ENCODE measurements at regions not wholly inside any gene's neighbourhood (a gene's known extent, or its start where the extent isn't known, plus 50 kb on each side); places are given as distances from the start of the nearest gene placed in this dataset.
A peak's percentile ranks its signal among the peaks of the same experiment; 100 is the strongest.
"Not testable (repeated sequence)": the region's sequence is repeated elsewhere in the genome, so short reads cannot be mapped to it uniquely, and the experiment has no call there.

- not testable (repeated sequence) for H3K4me3 ChIP-seq (ENCODE audit: low read depth, low read length); H3K9me3 ChIP-seq (ENCODE audit: control insufficient read depth, insufficient read depth, low read length); H3K4me1 ChIP-seq (ENCODE audit: control insufficient read depth, insufficient read depth, low read length); H3K9ac ChIP-seq (ENCODE audit: low read depth, low read length); H3K36me3 ChIP-seq (ENCODE audit: control insufficient read depth, insufficient read depth, low read length); H3K27me3 ChIP-seq (ENCODE audit: control insufficient read depth, insufficient read depth, low read length)
These were observed 237.7 kb upstream of the FRG1 start for GRCh38 chr4:189703000-189703399.

- not testable (repeated sequence) for H3K9me3 ChIP-seq (ENCODE audit: control insufficient read depth, insufficient read depth, low read length); H3K9ac ChIP-seq (ENCODE audit: low read depth, low read length); H3K4me1 ChIP-seq (ENCODE audit: control insufficient read depth, insufficient read depth, low read length); H3K4me3 ChIP-seq (ENCODE audit: low read depth, low read length); H3K27me3 ChIP-seq (ENCODE audit: control insufficient read depth, insufficient read depth, low read length); H3K36me3 ChIP-seq (ENCODE audit: control insufficient read depth, insufficient read depth, low read length)
These were observed 233.9 kb upstream of the FRG1 start for GRCh38 chr4:189706821-189707220.

- H3K36me3 ChIP-seq (ENCODE audit: control insufficient read depth, insufficient read depth, low read length); H3K27me3 ChIP-seq (ENCODE audit: control insufficient read depth, insufficient read depth, low read length); H3K9me3 ChIP-seq (ENCODE audit: control insufficient read depth, insufficient read depth, low read length); H3K4me1 ChIP-seq (ENCODE audit: control insufficient read depth, insufficient read depth, low read length); H3K9ac ChIP-seq (ENCODE audit: low read depth, low read length); H3K4me3 ChIP-seq (ENCODE audit: low read depth, low read length): not testable (repeated sequence)
These were observed 233.4 kb upstream of the FRG1 start for GRCh38 chr4:189707227-189707626.

GRCh38 chr4:189711956-189712355 lies 228.7 kb upstream of the FRG1 start:
- H3K4me1 ChIP-seq (ENCODE audit: control insufficient read depth, insufficient read depth, low read length); H3K36me3 ChIP-seq (ENCODE audit: control insufficient read depth, insufficient read depth, low read length); H3K4me3 ChIP-seq (ENCODE audit: low read depth, low read length); H3K9me3 ChIP-seq (ENCODE audit: control insufficient read depth, insufficient read depth, low read length); H3K27me3 ChIP-seq (ENCODE audit: control insufficient read depth, insufficient read depth, low read length); H3K9ac ChIP-seq (ENCODE audit: low read depth, low read length): not testable (repeated sequence)

GRCh38 chr4:189721016-189721993 lies 219.4 kb upstream of the FRG1 start:
- not testable (repeated sequence) for H3K9me3 ChIP-seq (ENCODE audit: control insufficient read depth, insufficient read depth, low read length); H3K36me3 ChIP-seq (ENCODE audit: control insufficient read depth, insufficient read depth, low read length); H3K27me3 ChIP-seq (ENCODE audit: control insufficient read depth, insufficient read depth, low read length); H3K4me1 ChIP-seq (ENCODE audit: control insufficient read depth, insufficient read depth, low read length)
- Histone ChIP-seq H3K4me3 (ENCODE audit: low read depth, low read length) (peak overlapping the region; percentile 77), H3K9ac (ENCODE audit: low read depth, low read length) (peak overlapping the region; percentile 83)

GRCh38 chr4:189722324-189723003 lies 218.2 kb upstream of the FRG1 start:
- not testable (repeated sequence) for H3K9me3 ChIP-seq (ENCODE audit: control insufficient read depth, insufficient read depth, low read length); H3K36me3 ChIP-seq (ENCODE audit: control insufficient read depth, insufficient read depth, low read length); H3K27me3 ChIP-seq (ENCODE audit: control insufficient read depth, insufficient read depth, low read length); H3K4me1 ChIP-seq (ENCODE audit: control insufficient read depth, insufficient read depth, low read length)
- peak overlapping the region; percentile 77 for H3K4me3 ChIP-seq (ENCODE audit: low read depth, low read length)
- H3K9ac ChIP-seq (ENCODE audit: low read depth, low read length) = peak overlapping the region; percentile 83

- H3K9ac ChIP-seq (ENCODE audit: low read depth, low read length); H3K9me3 ChIP-seq (ENCODE audit: control insufficient read depth, insufficient read depth, low read length); H3K4me1 ChIP-seq (ENCODE audit: control insufficient read depth, insufficient read depth, low read length); H3K27me3 ChIP-seq (ENCODE audit: control insufficient read depth, insufficient read depth, low read length); H3K36me3 ChIP-seq (ENCODE audit: control insufficient read depth, insufficient read depth, low read length); H3K4me3 ChIP-seq (ENCODE audit: low read depth, low read length): not testable (repeated sequence)
These were observed 212.6 kb upstream of the FRG1 start for GRCh38 chr4:189727982-189728638.

- not testable (repeated sequence) for H3K4me1 ChIP-seq (ENCODE audit: control insufficient read depth, insufficient read depth, low read length); H3K27me3 ChIP-seq (ENCODE audit: control insufficient read depth, insufficient read depth, low read length); H3K9me3 ChIP-seq (ENCODE audit: control insufficient read depth, insufficient read depth, low read length); H3K4me3 ChIP-seq (ENCODE audit: low read depth, low read length); H3K36me3 ChIP-seq (ENCODE audit: control insufficient read depth, insufficient read depth, low read length); H3K9ac ChIP-seq (ENCODE audit: low read depth, low read length)
These were observed 208.7 kb upstream of the FRG1 start for GRCh38 chr4:189731989-189732388.

GRCh38 chr4:189733507-189733906 lies 207.2 kb upstream of the FRG1 start:
- not testable (repeated sequence) for H3K36me3 ChIP-seq (ENCODE audit: control insufficient read depth, insufficient read depth, low read length); H3K4me3 ChIP-seq (ENCODE audit: low read depth, low read length); H3K4me1 ChIP-seq (ENCODE audit: control insufficient read depth, insufficient read depth, low read length); H3K9me3 ChIP-seq (ENCODE audit: control insufficient read depth, insufficient read depth, low read length); H3K9ac ChIP-seq (ENCODE audit: low read depth, low read length); H3K27me3 ChIP-seq (ENCODE audit: control insufficient read depth, insufficient read depth, low read length)

GRCh38 chr4:189734648-189735267 lies 205.9 kb upstream of the FRG1 start:
- not testable (repeated sequence) for H3K9ac ChIP-seq (ENCODE audit: low read depth, low read length); H3K36me3 ChIP-seq (ENCODE audit: control insufficient read depth, insufficient read depth, low read length)

GRCh38 chr4:189736656-189737055 lies 204.0 kb upstream of the FRG1 start:
- not testable (repeated sequence) for H3K4me3 ChIP-seq (ENCODE audit: low read depth, low read length); H3K4me1 ChIP-seq (ENCODE audit: control insufficient read depth, insufficient read depth, low read length); H3K9me3 ChIP-seq (ENCODE audit: control insufficient read depth, insufficient read depth, low read length)

More at GRCh38 chr4:189734648-189735267, 205.9 kb upstream of the FRG1 start:
- not testable (repeated sequence) for H3K9me3 ChIP-seq (ENCODE audit: control insufficient read depth, insufficient read depth, low read length); H3K4me3 ChIP-seq (ENCODE audit: low read depth, low read length); H3K27me3 ChIP-seq (ENCODE audit: control insufficient read depth, insufficient read depth, low read length); H3K4me1 ChIP-seq (ENCODE audit: control insufficient read depth, insufficient read depth, low read length)

More at GRCh38 chr4:189736656-189737055, 204.0 kb upstream of the FRG1 start:
- not testable (repeated sequence) for H3K36me3 ChIP-seq (ENCODE audit: control insufficient read depth, insufficient read depth, low read length); H3K9ac ChIP-seq (ENCODE audit: low read depth, low read length); H3K27me3 ChIP-seq (ENCODE audit: control insufficient read depth, insufficient read depth, low read length)

Measured in iPS-15b (cell line).